H1 (cell line): ENCODE measurements at regions not wholly inside any gene's neighbourhood (a gene's known extent, or its start where the extent isn't known, plus 50 kb on each side); places are given as distances from the start of the nearest gene placed in this dataset.

ENCODE experiments used
- BACH1 ChIP-seq: IDR thresholded peaks from 2 replicates; pipeline ENCODE4 v1.6.1; 2012; ENCODE audit warnings: low read length, improper control_type of control experiment
- BCL11A ChIP-seq, 2 experiments: IDR thresholded peaks; one replicate each; pipeline ENCODE4 v1.6.1; 2011; ENCODE audit warnings: low read depth in 2 of 2, low read length in 2 of 2, mild to moderate bottlenecking in 2 of 2
- CREB1 ChIP-seq: IDR thresholded peaks from 2 replicates; pipeline ENCODE4 v1.6.1; 2012; ENCODE audit warnings: inconsistent platforms
- GABPA ChIP-seq: IDR thresholded peaks from 2 replicates; pipeline ENCODE4 v1.6.1; 2011; ENCODE audit warnings: mild to moderate bottlenecking, low read length, moderate library complexity, borderline replicate concordance; ENCODE audit not compliant: insufficient read depth
- KDM5A ChIP-seq: fragments of 200-600 bp; IDR thresholded peaks from 2 replicates; pipeline ENCODE4 v1.7.1; 2012; ENCODE audit warnings: mild to moderate bottlenecking, low read length, inconsistent platforms, mixed read lengths
- POLR2A ChIP-seq, 2 experiments: IDR thresholded peaks; 1 replicate in 1 of 2; 2 replicates in 1 of 2; pipeline ENCODE4 v1.6.1; 2011; ENCODE audit warnings: low read depth in 2 of 2, low read length in 2 of 2, mild to moderate bottlenecking in 2 of 2; ENCODE audit errors: control extremely low read depth in 1 of 2

DNA sequence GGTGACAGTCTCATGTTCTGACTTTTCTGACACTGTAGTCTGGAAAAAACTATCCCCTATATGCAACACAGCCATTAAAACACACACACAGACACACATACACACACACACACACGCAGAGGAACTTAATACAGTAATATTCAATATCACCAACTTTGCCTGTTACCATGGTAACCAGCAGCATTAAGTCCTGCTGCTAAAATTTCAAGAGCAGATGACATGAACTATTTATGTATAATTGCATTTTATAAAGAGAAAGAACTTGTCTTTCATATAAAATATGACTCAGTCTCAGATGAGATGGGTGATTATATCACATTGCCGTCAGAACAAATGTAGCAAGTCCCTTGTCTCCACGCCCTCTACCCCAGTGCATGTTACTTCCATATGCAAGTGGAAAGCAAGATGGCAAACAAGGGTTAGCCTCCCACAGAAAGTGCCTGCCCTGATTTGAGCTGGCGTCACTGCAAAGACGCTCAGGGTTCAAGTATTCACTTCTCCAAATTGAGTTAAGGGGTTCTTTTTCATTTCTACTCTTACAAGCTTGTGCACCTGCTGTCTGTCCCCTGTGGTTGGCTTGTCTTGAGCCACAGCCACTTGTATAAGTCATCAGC is 576.8 kb downstream of the UQCRFS1 start (continued):
- TF ChIP-seq CREB1, result no peak
- no peak for TF ChIP-seq BCL11A (IDR thresholded peaks at IDR 0.05; ENCODE audit: low read depth in 2 of 2, low read length in 2 of 2)
- TF ChIP-seq BACH1, result no peak
- TF ChIP-seq POLR2A (IDR thresholded peaks at IDR 0.05; ENCODE audit: control extremely low read depth in 1 of 2, low read depth in 2 of 2, low read length in 2 of 2), result no peak
- TF ChIP-seq KDM5A, result no peak
- no peak for TF ChIP-seq GABPA
